Osteoblast (primary cell): ENCODE measurements at regions not wholly inside any gene's neighbourhood (a gene's known extent, or its start where the extent isn't known, plus 50 kb on each side); places are given as distances from the start of the nearest gene placed in this dataset.

Experiments used
- DNase-seq: peaks from one replicate; pipeline ENCODE4 v3.0.0; 2011; ENCODE audit warnings: low spot score, mixed read lengths; ENCODE audit not compliant: insufficient read length; ENCODE audit errors: missing footprints
- H2AFZ ChIP-seq: 2 replicates; pipeline ENCODE4 v1.6.0; 2011; ENCODE audit warnings: mild to moderate bottlenecking, low read length
- H3K27ac ChIP-seq: 2 replicates; pipeline ENCODE4 v1.5.1; 2011; ENCODE audit warnings: mild to moderate bottlenecking, low read depth, low read length, moderate library complexity
- H3K27me3 ChIP-seq: 2 replicates; pipeline ENCODE4 v1.6.0; 2012; ENCODE audit warnings: mild to moderate bottlenecking, control low read depth, inconsistent platforms, low read length, moderate library complexity; ENCODE audit not compliant: insufficient read depth
- H3K36me3 ChIP-seq: 2 replicates; pipeline ENCODE4 v1.5.1; 2011; ENCODE audit warnings: mild to moderate bottlenecking, low read length, control low read depth, moderate library complexity; ENCODE audit not compliant: insufficient read depth
- H3K4me1 ChIP-seq: 2 replicates; pipeline ENCODE4 v1.5.1; 2011; ENCODE audit warnings: mild to moderate bottlenecking, low read length, control low read depth, moderate library complexity; ENCODE audit not compliant: insufficient read depth
- H3K4me2 ChIP-seq: 2 replicates; pipeline ENCODE4 v1.6.0; 2011; ENCODE audit warnings: mild to moderate bottlenecking, low read length; ENCODE audit not compliant: insufficient read depth
- H3K4me3 ChIP-seq: fragments of 200-600 bp; sonication (generic); 3 replicates; pipeline ENCODE4 v1.5.1; 2012; ENCODE audit warnings: mild to moderate bottlenecking, low read length, inconsistent platforms; ENCODE audit not compliant: insufficient read depth
- H3K79me2 ChIP-seq: 2 replicates; pipeline ENCODE4 v1.6.0; 2012; ENCODE audit warnings: mild to moderate bottlenecking, low read length, control low read depth, inconsistent platforms; ENCODE audit not compliant: insufficient read depth
- H3K9me3 ChIP-seq: 2 replicates; pipeline ENCODE4 v1.5.1; 2011; ENCODE audit warnings: low read depth, low read length, control low read depth
- H4K20me1 ChIP-seq: 2 replicates; pipeline ENCODE4 v1.6.0; 2012; ENCODE audit warnings: mild to moderate bottlenecking, low read length, control low read depth; ENCODE audit not compliant: insufficient read depth
- CTCF ChIP-seq: IDR thresholded peaks from 2 replicates; pipeline ENCODE4 v1.5.1; 2011; ENCODE audit warnings: mild to moderate bottlenecking, low read depth, low read length, moderate library complexity; ENCODE audit errors: extremely low read depth

- H2AFZ ChIP-seq: no peak overlapping the region
- H3K27me3 ChIP-seq: peaks cover 4% of the 10 kb centered on the region
- no peak overlapping the region for H3K4me3 ChIP-seq
- no peaks in the 10 kb centered on the region for H3K9me3 ChIP-seq
- no peak for TF ChIP-seq CTCF
- H4K20me1 ChIP-seq: no peaks in the 10 kb centered on the region
- H3K79me2 ChIP-seq: no peaks in the 10 kb centered on the region
- no peak overlapping the region for H3K4me2 ChIP-seq
- DNase-seq: no peak
- no peaks in the 10 kb centered on the region for H3K4me1 ChIP-seq
- H3K27ac ChIP-seq: no peak overlapping the region
- no peaks in the 10 kb centered on the region for H3K36me3 ChIP-seq
Measured at GRCh38 chr1:230005040-230005439, 62.0 kb upstream of the GALNT2 start.

- H3K27me3 ChIP-seq: peaks cover 7% of the 10 kb centered on the region
- no peaks in the 10 kb centered on the region for H3K9me3 ChIP-seq
- H3K4me3 ChIP-seq: no peak overlapping the region
- no peak overlapping the region for H3K4me2 ChIP-seq
- H3K27ac ChIP-seq: no peak overlapping the region
- no peaks in the 10 kb centered on the region for H3K36me3 ChIP-seq
- H4K20me1 ChIP-seq: no peaks in the 10 kb centered on the region
- no peaks in the 10 kb centered on the region for H3K79me2 ChIP-seq
- H3K4me1 ChIP-seq: no peaks in the 10 kb centered on the region
- TF ChIP-seq CTCF: no peak
- no peak for DNase-seq
- no peak overlapping the region for H2AFZ ChIP-seq
Measured at GRCh38 chr1:230008721-230009120, 58.3 kb upstream of the GALNT2 start.

- DNase-seq: no peak
- Histone ChIP-seq H4K20me1 (no peaks in the 10 kb centered on the region), H3K36me3 (no peaks in the 10 kb centered on the region), H3K27ac (no peak overlapping the region), H3K27me3 (peaks cover 7% of the 10 kb centered on the region), H3K79me2 (no peaks in the 10 kb centered on the region), H3K9me3 (no peaks in the 10 kb centered on the region), H3K4me3 (no peak overlapping the region), H2AFZ (no peak overlapping the region), H3K4me1 (no peaks in the 10 kb centered on the region), H3K4me2 (no peak overlapping the region)
- TF ChIP-seq CTCF: no peak
Measured at GRCh38 chr1:230009611-230010313, 57.3 kb upstream of the GALNT2 start.

GRCh38 chr1:230010603-230011332 is 56.3 kb upstream of the GALNT2 start:
- Histone ChIP-seq H3K4me3 (no peak overlapping the region), H3K36me3 (no peaks in the 10 kb centered on the region), H4K20me1 (no peaks in the 10 kb centered on the region), H3K27me3 (peaks cover 7% of the 10 kb centered on the region), H3K4me2 (no peak overlapping the region), H3K9me3 (no peaks in the 10 kb centered on the region), H3K79me2 (no peaks in the 10 kb centered on the region), H3K4me1 (no peaks in the 10 kb centered on the region), H2AFZ (no peak overlapping the region), H3K27ac (no peak overlapping the region)
- no peak for TF ChIP-seq CTCF
- DNase-seq: no peak
